ENCODE measurements at regions not wholly inside any gene's neighbourhood (a gene's known extent, or its start where the extent isn't known, plus 50 kb on each side); places are given as distances from the start of the nearest gene placed in this dataset.

- no peak for DNase-seq
Observed at GRCh38 chr2:144240656-144241339, 279.1 kb downstream of the ZEB2 start.

GRCh38 chr2:144239726-144240125 lies 280.2 kb downstream of the ZEB2 start:
- no peak for DNase-seq

- no peak for DNase-seq
Observed at GRCh38 chr2:144239306-144239705, 280.6 kb downstream of the ZEB2 start.

- no peak for DNase-seq
Observed at GRCh38 chr2:144237830-144238627, 281.9 kb downstream of the ZEB2 start.

- no peak for DNase-seq
Observed at GRCh38 chr2:144237108-144237507, 282.8 kb downstream of the ZEB2 start.

- DNase-seq = no peak
Observed at GRCh38 chr2:144235050-144235449, 284.9 kb downstream of the ZEB2 start.

- DNase-seq = no peak
Observed at GRCh38 chr2:144234542-144234871, 285.4 kb downstream of the ZEB2 start.

- no peak for DNase-seq
Observed at GRCh38 chr2:144233733-144234541, 286.0 kb downstream of the ZEB2 start.

GRCh38 chr2:144233317-144233716 lies 286.6 kb downstream of the ZEB2 start:
- DNase-seq = no peak

- no peak for DNase-seq
Observed at GRCh38 chr2:144230448-144231085, 289.4 kb downstream of the ZEB2 start.

- no peak for DNase-seq
Observed at GRCh38 chr2:144230033-144230432, 289.9 kb downstream of the ZEB2 start.

GRCh38 chr2:144229296-144229695 lies 290.6 kb downstream of the ZEB2 start:
- DNase-seq = no peak

GRCh38 chr2:144227427-144228105 lies 292.4 kb downstream of the ZEB2 start:
- DNase-seq = no peak

- DNase-seq = no peak
Observed at GRCh38 chr2:144225076-144225475, 294.8 kb downstream of the ZEB2 start.

GRCh38 chr2:144224472-144224871 lies 295.4 kb downstream of the ZEB2 start:
- DNase-seq = no peak

GRCh38 chr2:144219979-144220378 lies 299.9 kb downstream of the ZEB2 start:
- no peak for DNase-seq

- no peak for DNase-seq
Observed at GRCh38 chr2:144217853-144218633, 301.9 kb downstream of the ZEB2 start.

- DNase-seq = no peak
Observed at GRCh38 chr2:144215701-144216675, 303.9 kb downstream of the ZEB2 start.

GRCh38 chr2:144215207-144215606 lies 304.7 kb downstream of the ZEB2 start:
- DNase-seq = no peak

GRCh38 chr2:144213797-144214196 lies 306.1 kb downstream of the ZEB2 start:
- no peak for DNase-seq

- DNase-seq = no peak
Observed at GRCh38 chr2:144211826-144212225, 308.1 kb downstream of the ZEB2 start.
